CD4-positive, alpha-beta T cell (primary cell): ENCODE measurements at regions not wholly inside any gene's neighbourhood (a gene's known extent, or its start where the extent isn't known, plus 50 kb on each side); places are given as distances from the start of the nearest gene placed in this dataset.

Experiments
- ATAC-seq: fragments of 200-7000 bp; cut with Tn5 transposase; one replicate; pipeline ENCODE4 v1.10.0; 2022; ENCODE audit warnings: mild to moderate bottlenecking; ENCODE audit not compliant: poor library complexity
- CTCF ChIA-PET: fragments of 350-600 bp; sonication (Branson Sonifier 250); formaldehyde crosslinking; loops from one replicate; lab custom pipeline; 2021; ENCODE audit warnings: antibody characterized with exemption, inconsistent platforms; lab: Charles Lee
- POLR2A ChIA-PET: fragments of 350-600 bp; sonication (Branson Sonifier 250); formaldehyde crosslinking; loops from one replicate; lab custom pipeline; 2021; ENCODE audit warnings: antibody characterized with exemption, inconsistent platforms; lab: Charles Lee
- DNase-seq, 14 experiments: peaks; one replicate each; pipeline ENCODE4 v3.0.0-alpha.2; 2013 to 2020; ENCODE audit warnings: mixed read lengths in 2 of 14
- H3K27ac ChIP-seq, 2 donors: one replicate each; pipeline versions ENCODE4 v1.5.1 to v1.7.0; 2013; ENCODE audit warnings: low read length in 2 of 2, low read depth in 1 of 2, mild to moderate bottlenecking in 1 of 2
- H3K27me3 ChIP-seq, 2 experiments: 1 replicate in 1 of 2; 2 replicates in 1 of 2; pipeline versions ENCODE4 v1.6.1 to v1.7.0; 2013; ENCODE audit warnings: low read length in 2 of 2, control low read depth in 1 of 2, mild to moderate bottlenecking in 1 of 2, moderate library complexity in 1 of 2; ENCODE audit not compliant: insufficient read depth in 2 of 2, control insufficient read depth in 1 of 2
- H3K36me3 ChIP-seq: one replicate; pipeline ENCODE4 v1.6.1; 2013; ENCODE audit warnings: low read length, control low read depth; ENCODE audit not compliant: insufficient read depth
- H3K4me1 ChIP-seq: one replicate; pipeline ENCODE4 v1.6.1; 2013; ENCODE audit warnings: low read length, control low read depth; ENCODE audit not compliant: insufficient read depth
- H3K4me3 ChIP-seq: one replicate; pipeline ENCODE4 v1.5.1; 2013; ENCODE audit warnings: mild to moderate bottlenecking, low read length, moderate library complexity
- H3K9me3 ChIP-seq, 2 experiments: 1 replicate in 1 of 2; 2 replicates in 1 of 2; pipeline versions ENCODE4 v1.6.1 to v1.7.0; 2013; ENCODE audit warnings: low read length in 2 of 2, mild to moderate bottlenecking in 2 of 2, control low read depth in 1 of 2, moderate library complexity in 1 of 2; ENCODE audit not compliant: control insufficient read depth in 1 of 2, insufficient read depth in 1 of 2
- H3K27ac Mint-ChIP-seq: one replicate; pipeline ENCODE4 v1.8.0; 2020; ENCODE audit warnings: mixed read lengths
- H3K27me3 Mint-ChIP-seq: one replicate; pipeline ENCODE4 v1.8.0; 2021; ENCODE audit warnings: mixed read lengths
- H3K36me3 Mint-ChIP-seq: one replicate; pipeline ENCODE4 v1.8.0; 2021; ENCODE audit warnings: low read depth, mixed read lengths
- H3K4me1 Mint-ChIP-seq: one replicate; pipeline ENCODE4 v1.8.0; 2021; ENCODE audit warnings: low read depth, mixed read lengths
- H3K4me3 Mint-ChIP-seq: one replicate; pipeline ENCODE4 v1.8.0; 2020; ENCODE audit warnings: mild to moderate bottlenecking, mixed read lengths
- H3K9me3 Mint-ChIP-seq: one replicate; pipeline ENCODE4 v1.8.0; 2020; ENCODE audit warnings: mixed read lengths
- CTCF ChIP-seq: fragments of 200-600 bp; IDR thresholded peaks from one replicate; pipeline ENCODE4 v1.8.0; 2022; ENCODE audit warnings: antibody characterized with exemption, mild to moderate bottlenecking
- intact Hi-C, 2 experiments: fragments of 100-400 bp; cut with DNase I in 1 of 2; cut with micrococcal nuclease in 1 of 2; formaldehyde crosslinking; loops; one replicate each; pipeline versions ENCODE4 v1.15.1 to v1.9.0; 2023 to 2025; cut with DNase I, micrococcal nuclease

- H3K9me3 ChIP-seq = no peaks in the 10 kb centered on the region
- peaks cover 26% of the 10 kb centered on the region for H3K27me3 Mint-ChIP-seq
- intact Hi-C loops = loop anchor here in 1 of 2 experiments (5.0 to 10.0 kb wide), 2 partner anchors 592 to 700 kb away; no protein-coding TSS in a partner anchor
- H3K4me3 Mint-ChIP-seq = no peak overlapping the region
- no peak overlapping the region for H3K27ac ChIP-seq
- no peaks in the 10 kb centered on the region for H3K4me1 Mint-ChIP-seq
- no peaks in the 10 kb centered on the region for H3K4me1 ChIP-seq
- ATAC-seq (no peak), DNase-seq (no peak)
- no peaks in the 10 kb centered on the region for H3K36me3 Mint-ChIP-seq
- no peaks in the 10 kb centered on the region for H3K36me3 ChIP-seq
- TF ChIP-seq CTCF = no peak
- no peaks in the 10 kb centered on the region for H3K9me3 Mint-ChIP-seq
- CTCF ChIA-PET = no interaction called here
- POLR2A ChIA-PET = no interaction called here
- H3K4me3 ChIP-seq = no peak overlapping the region
- peaks cover 0 to 4% of the 10 kb centered on the region in 2 experiments for H3K27me3 ChIP-seq
- no peak overlapping the region for H3K27ac Mint-ChIP-seq
Measured at GRCh38 chr1:90574692-90575370, 142.3 kb downstream of the BARHL2 start.

- H3K27ac Mint-ChIP-seq = no peak overlapping the region
- TF ChIP-seq CTCF = no peak
- H3K27me3 ChIP-seq = peaks cover 0 to 1% of the 10 kb centered on the region in 2 experiments
- H3K9me3 ChIP-seq = no peaks in the 10 kb centered on the region
- CTCF ChIA-PET = no interaction called here
- no peaks in the 10 kb centered on the region for H3K4me1 Mint-ChIP-seq
- no peak for DNase-seq
- H3K36me3 Mint-ChIP-seq = no peaks in the 10 kb centered on the region
- no peak for ATAC-seq
- no peak overlapping the region for H3K27ac ChIP-seq
- no peak overlapping the region for H3K4me3 ChIP-seq
- peaks cover 19% of the 10 kb centered on the region for H3K27me3 Mint-ChIP-seq
- no peaks in the 10 kb centered on the region for H3K36me3 ChIP-seq
- no peak overlapping the region for H3K4me3 Mint-ChIP-seq
- H3K9me3 Mint-ChIP-seq = no peaks in the 10 kb centered on the region
- intact Hi-C loops = loop anchor here in 1 of 2 experiments (10.0 kb wide), 1 partner anchor 701 kb away; no protein-coding TSS in a partner anchor
- POLR2A ChIA-PET = no interaction called here
- no peaks in the 10 kb centered on the region for H3K4me1 ChIP-seq
Measured at GRCh38 chr1:90573736-90574135, 143.4 kb downstream of the BARHL2 start.

- Mint-ChIP-seq H3K27ac (no peak overlapping the region), H3K4me3 (no peak overlapping the region), H3K36me3 (no peaks in the 10 kb centered on the region), H3K4me1 (no peaks in the 10 kb centered on the region), H3K27me3 (peaks cover 19% of the 10 kb centered on the region), H3K9me3 (no peaks in the 10 kb centered on the region)
- no peaks in the 10 kb centered on the region for H3K4me1 ChIP-seq
- no peaks in the 10 kb centered on the region for H3K27me3 ChIP-seq
- H3K9me3 ChIP-seq = no peaks in the 10 kb centered on the region
- no peaks in the 10 kb centered on the region for H3K36me3 ChIP-seq
- H3K27ac ChIP-seq = no peak overlapping the region
- no peak for TF ChIP-seq CTCF
- ATAC-seq = no peak
- DNase-seq = no peak
- CTCF ChIA-PET = no interaction called here
- intact Hi-C loops = loop anchor here in 1 of 2 experiments (10.0 kb wide), 1 partner anchor 702 kb away; no protein-coding TSS in a partner anchor
- POLR2A ChIA-PET = no interaction called here
- H3K4me3 ChIP-seq = no peak overlapping the region
Measured at GRCh38 chr1:90572446-90572845, 144.7 kb downstream of the BARHL2 start.
